ENCODE measurements at regions not wholly inside any gene's neighbourhood (a gene's known extent, or its start where the extent isn't known, plus 50 kb on each side); places are given as distances from the start of the nearest gene placed in this dataset.

DNA sequence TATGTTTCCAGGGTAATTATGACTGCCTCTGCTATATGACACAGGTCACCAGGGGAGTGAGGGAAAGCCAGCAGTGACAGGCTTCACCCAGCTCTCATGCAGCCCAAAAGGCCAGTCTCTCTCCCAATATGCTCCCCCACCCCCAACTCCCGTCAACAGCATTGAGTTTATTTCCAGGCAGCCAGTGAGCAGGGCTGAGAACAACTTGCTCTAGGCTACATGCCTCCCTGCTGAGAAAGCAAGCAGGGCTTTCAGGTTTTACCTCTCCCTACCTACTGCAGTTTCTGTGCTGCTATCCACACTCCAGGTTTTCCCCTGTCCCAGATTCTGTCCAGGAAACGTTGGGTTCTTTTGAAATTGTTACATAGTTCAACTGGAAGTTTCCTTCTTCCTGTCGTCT lies 291.4 kb downstream of the PABPC4L start:
- DNase-seq: no peak
- no peak overlapping the region for H3K4me3 ChIP-seq (ENCODE audit: insufficient read depth in 1 of 2, low read depth in 1 of 2, low read length in 2 of 2)
- H3K9ac ChIP-seq (ENCODE audit: low read length): no peak overlapping the region
- H3K4ac ChIP-seq (ENCODE audit: low read depth in 1 of 2, low read length in 2 of 2): no peak overlapping the region
- no peaks in the 10 kb centered on the region for H3K4me1 ChIP-seq (ENCODE audit: control insufficient read depth, insufficient read depth, low read depth, low read length)
- H3K4me2 ChIP-seq (ENCODE audit: low read length, poor library complexity, severe bottlenecking): no peak overlapping the region
- no peak overlapping the region for H3K23ac ChIP-seq (ENCODE audit: low read length in 2 of 2)
- peaks cover 20% of the 10 kb centered on the region for H3K9me3 ChIP-seq (ENCODE audit: control insufficient read depth, low read length)
- H2BK120ac ChIP-seq (ENCODE audit: low read depth, low read length): no peak overlapping the region
- H4K8ac ChIP-seq (ENCODE audit: low read length): no peak overlapping the region
- no peaks in the 10 kb centered on the region for H3K79me1 ChIP-seq (replicated peaks; ENCODE audit: low read length, poor library complexity, severe bottlenecking)
- H2BK15ac ChIP-seq (ENCODE audit: low read depth, poor library complexity, severe bottlenecking): no peak overlapping the region
- H2AFZ ChIP-seq (ENCODE audit: low read depth, low read length): no peak overlapping the region
- H2AK5ac ChIP-seq (ENCODE audit: low read length, severe bottlenecking): no peak overlapping the region
- WGBS: 73% methylated on average over 3 of the region's 3 CpGs
- H2BK5ac ChIP-seq (ENCODE audit: low read depth, low read length, poor library complexity, severe bottlenecking): no peak overlapping the region
- no peaks in the 10 kb centered on the region for H3K27me3 ChIP-seq (ENCODE audit: control insufficient read depth in 1 of 2, insufficient read depth in 1 of 2, low read length in 2 of 2)
- H3K36me3 ChIP-seq (ENCODE audit: control insufficient read depth in 1 of 2, insufficient read depth in 2 of 2, low read depth in 1 of 2, low read length in 2 of 2): no peaks in the 10 kb centered on the region
- no peak overlapping the region for H3K27ac ChIP-seq (ENCODE audit: low read length, poor library complexity, severe bottlenecking)
- H3K18ac ChIP-seq (ENCODE audit: low read depth in 1 of 2, low read length in 2 of 2): no peak overlapping the region
- H4K91ac ChIP-seq (ENCODE audit: low read length): no peak overlapping the region
- H3K14ac ChIP-seq (ENCODE audit: low read length in 2 of 2): no peak overlapping the region
- no peak overlapping the region for H2BK12ac ChIP-seq (ENCODE audit: low read length in 2 of 2)

DNA sequence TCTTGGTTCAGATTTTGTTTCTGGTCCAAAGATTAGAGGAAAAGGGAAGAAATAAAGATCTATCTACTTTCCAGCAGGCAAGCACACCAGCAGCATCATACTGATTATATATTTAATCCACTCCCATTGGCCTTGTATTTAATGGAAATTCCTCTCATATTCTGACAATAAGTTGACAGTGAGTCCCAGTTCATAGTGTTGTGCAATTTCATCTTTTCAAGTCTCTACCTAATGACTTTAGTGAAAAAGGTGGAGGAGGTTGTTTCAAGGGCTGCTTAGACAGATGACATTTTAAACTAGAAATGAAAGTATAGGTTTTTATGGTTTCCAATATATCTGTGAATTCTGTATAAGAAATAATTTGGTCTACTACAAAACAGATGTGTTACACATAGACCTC lies 298.6 kb downstream of the PABPC4L start:
- DNase-seq: no peak
- H4K8ac ChIP-seq (ENCODE audit: low read length): no peak overlapping the region
- no peak overlapping the region for H2BK5ac ChIP-seq (ENCODE audit: low read depth, low read length, poor library complexity, severe bottlenecking)
- H3K27ac ChIP-seq (ENCODE audit: low read length, poor library complexity, severe bottlenecking): no peak overlapping the region
- no peak overlapping the region for H4K91ac ChIP-seq (ENCODE audit: low read length)
- no peaks in the 10 kb centered on the region for H3K27me3 ChIP-seq (ENCODE audit: control insufficient read depth in 1 of 2, insufficient read depth in 1 of 2, low read length in 2 of 2)
- no peak overlapping the region for H2BK12ac ChIP-seq (ENCODE audit: low read length in 2 of 2)
- H3K18ac ChIP-seq (ENCODE audit: low read depth in 1 of 2, low read length in 2 of 2): no peak overlapping the region
- no peak overlapping the region for H2BK120ac ChIP-seq (ENCODE audit: low read depth, low read length)
- no peaks in the 10 kb centered on the region for H3K36me3 ChIP-seq (ENCODE audit: control insufficient read depth in 1 of 2, insufficient read depth in 2 of 2, low read depth in 1 of 2, low read length in 2 of 2)
- no peak overlapping the region for H3K23ac ChIP-seq (ENCODE audit: low read length in 2 of 2)
- H3K4ac ChIP-seq (ENCODE audit: low read depth in 1 of 2, low read length in 2 of 2): no peak overlapping the region
- H2AK5ac ChIP-seq (ENCODE audit: low read length, severe bottlenecking): no peak overlapping the region
- no peak overlapping the region for H2AFZ ChIP-seq (ENCODE audit: low read depth, low read length)
- H3K4me1 ChIP-seq (ENCODE audit: control insufficient read depth, insufficient read depth, low read depth, low read length): no peaks in the 10 kb centered on the region
- H3K14ac ChIP-seq (ENCODE audit: low read length in 2 of 2): no peak overlapping the region
- H3K9me3 ChIP-seq (ENCODE audit: control insufficient read depth, low read length): peaks cover 4% of the 10 kb centered on the region
- no peaks in the 10 kb centered on the region for H3K79me1 ChIP-seq (replicated peaks; ENCODE audit: low read length, poor library complexity, severe bottlenecking)
- H3K4me2 ChIP-seq (ENCODE audit: low read length, poor library complexity, severe bottlenecking): no peak overlapping the region
- H3K9ac ChIP-seq (ENCODE audit: low read length): no peak overlapping the region
- no peak overlapping the region for H2BK15ac ChIP-seq (ENCODE audit: low read depth, poor library complexity, severe bottlenecking)
- no peak overlapping the region for H3K4me3 ChIP-seq (ENCODE audit: insufficient read depth in 1 of 2, low read depth in 1 of 2, low read length in 2 of 2)

DNA sequence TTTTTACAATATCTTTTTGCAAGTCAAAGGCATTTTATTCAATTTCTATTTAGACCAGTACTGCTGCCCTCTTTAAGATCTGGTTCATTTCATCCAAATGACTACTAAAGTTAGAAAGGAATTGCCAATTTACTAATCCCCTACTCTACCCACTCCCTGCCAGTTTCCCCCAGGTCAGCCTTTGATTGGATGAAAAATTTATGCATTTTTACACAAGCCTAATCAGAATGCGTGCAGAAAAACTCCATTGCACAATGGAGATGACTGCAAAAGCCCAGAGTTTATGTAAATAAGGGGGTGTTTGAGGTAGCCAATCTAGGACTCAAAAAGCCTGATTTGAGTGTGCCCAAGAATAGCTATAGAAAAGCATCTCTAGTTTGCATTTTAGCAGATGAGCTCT lies 310.6 kb downstream of the PABPC4L start:
- no peak overlapping the region for H3K4ac ChIP-seq (ENCODE audit: low read depth in 1 of 2, low read length in 2 of 2)
- H2BK5ac ChIP-seq (ENCODE audit: low read depth, low read length, poor library complexity, severe bottlenecking): no peak overlapping the region
- no peak overlapping the region for H3K9ac ChIP-seq (ENCODE audit: low read length)
- WGBS: 85% methylated on average over 1 of the region's 1 CpG
- no peak overlapping the region for H3K4me2 ChIP-seq (ENCODE audit: low read length, poor library complexity, severe bottlenecking)
- H3K18ac ChIP-seq (ENCODE audit: low read depth in 1 of 2, low read length in 2 of 2): no peak overlapping the region
- no peak overlapping the region for H2BK120ac ChIP-seq (ENCODE audit: low read depth, low read length)
- no peaks in the 10 kb centered on the region for H3K27me3 ChIP-seq (ENCODE audit: control insufficient read depth in 1 of 2, insufficient read depth in 1 of 2, low read length in 2 of 2)
- no peak overlapping the region for H3K4me3 ChIP-seq (ENCODE audit: insufficient read depth in 1 of 2, low read depth in 1 of 2, low read length in 2 of 2)
- peaks cover 8% of the 10 kb centered on the region for H3K9me3 ChIP-seq (ENCODE audit: control insufficient read depth, low read length)
- H3K79me1 ChIP-seq (replicated peaks; ENCODE audit: low read length, poor library complexity, severe bottlenecking): no peaks in the 10 kb centered on the region
- no peaks in the 10 kb centered on the region for H3K4me1 ChIP-seq (ENCODE audit: control insufficient read depth, insufficient read depth, low read depth, low read length)
- H2AFZ ChIP-seq (ENCODE audit: low read depth, low read length): no peak overlapping the region
- H3K14ac ChIP-seq (ENCODE audit: low read length in 2 of 2): no peak overlapping the region
- no peak for DNase-seq
- no peaks in the 10 kb centered on the region for H3K36me3 ChIP-seq (ENCODE audit: control insufficient read depth in 1 of 2, insufficient read depth in 2 of 2, low read depth in 1 of 2, low read length in 2 of 2)
- H3K23ac ChIP-seq (ENCODE audit: low read length in 2 of 2): no peak overlapping the region
- H4K8ac ChIP-seq (ENCODE audit: low read length): no peak overlapping the region
- H2AK5ac ChIP-seq (ENCODE audit: low read length, severe bottlenecking): no peak overlapping the region
- H3K27ac ChIP-seq (ENCODE audit: low read length, poor library complexity, severe bottlenecking): no peak overlapping the region
- H2BK15ac ChIP-seq (ENCODE audit: low read depth, poor library complexity, severe bottlenecking): no peak overlapping the region
- H2BK12ac ChIP-seq (ENCODE audit: low read length in 2 of 2): no peak overlapping the region
- H4K91ac ChIP-seq (ENCODE audit: low read length): no peak overlapping the region

DNA sequence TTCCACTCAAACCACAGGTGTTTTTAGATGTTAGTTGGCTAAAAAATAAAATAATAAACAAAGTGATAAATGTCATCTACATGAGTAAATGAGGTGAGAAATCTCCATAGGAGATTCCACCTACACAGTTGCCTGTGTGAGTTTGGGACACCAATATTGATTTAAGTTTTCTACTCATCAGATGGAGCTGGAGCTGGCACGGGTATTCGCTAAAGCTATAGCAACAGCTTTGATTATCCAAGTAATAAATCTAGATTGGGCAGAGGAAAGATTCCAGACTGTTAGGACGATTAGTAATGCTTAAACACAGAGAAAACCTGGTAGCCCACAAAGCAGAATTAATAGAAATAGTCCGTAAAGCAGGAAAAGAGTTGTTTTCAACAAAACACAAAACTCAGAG lies 313.9 kb downstream of the PABPC4L start:
- Histone ChIP-seq H2BK15ac (ENCODE audit: low read depth, poor library complexity, severe bottlenecking) (no peak overlapping the region), H3K4me2 (ENCODE audit: low read length, poor library complexity, severe bottlenecking) (no peak overlapping the region), H4K8ac (ENCODE audit: low read length) (no peak overlapping the region), H3K27me3 (ENCODE audit: control insufficient read depth in 1 of 2, insufficient read depth in 1 of 2, low read length in 2 of 2) (no peaks in the 10 kb centered on the region), H2BK5ac (ENCODE audit: low read depth, low read length, poor library complexity, severe bottlenecking) (no peak overlapping the region), H3K27ac (ENCODE audit: low read length, poor library complexity, severe bottlenecking) (no peak overlapping the region), H3K79me1 (replicated peaks; ENCODE audit: low read length, poor library complexity, severe bottlenecking) (no peaks in the 10 kb centered on the region), H3K4me1 (ENCODE audit: control insufficient read depth, insufficient read depth, low read depth, low read length) (no peaks in the 10 kb centered on the region), H3K18ac (ENCODE audit: low read depth in 1 of 2, low read length in 2 of 2) (no peak overlapping the region), H3K14ac (ENCODE audit: low read length in 2 of 2) (no peak overlapping the region), H3K23ac (ENCODE audit: low read length in 2 of 2) (no peak overlapping the region), H2AFZ (ENCODE audit: low read depth, low read length) (no peak overlapping the region), H4K91ac (ENCODE audit: low read length) (no peak overlapping the region), H3K4ac (ENCODE audit: low read depth in 1 of 2, low read length in 2 of 2) (no peak overlapping the region), H3K9ac (ENCODE audit: low read length) (no peak overlapping the region), H2BK12ac (ENCODE audit: low read length in 2 of 2) (no peak overlapping the region), H3K4me3 (ENCODE audit: insufficient read depth in 1 of 2, low read depth in 1 of 2, low read length in 2 of 2) (no peak overlapping the region), H3K36me3 (ENCODE audit: control insufficient read depth in 1 of 2, insufficient read depth in 2 of 2, low read depth in 1 of 2, low read length in 2 of 2) (no peaks in the 10 kb centered on the region), H2BK120ac (ENCODE audit: low read depth, low read length) (no peak overlapping the region), H3K9me3 (ENCODE audit: control insufficient read depth, low read length) (peaks cover 8% of the 10 kb centered on the region), H2AK5ac (ENCODE audit: low read length, severe bottlenecking) (no peak overlapping the region)
- WGBS: 94% methylated on average over 4 of the region's 4 CpGs
- DNase-seq: no peak
